Smooth muscle cell (in vitro differentiated cells): ENCODE measurements at regions not wholly inside any gene's neighbourhood (a gene's known extent, or its start where the extent isn't known, plus 50 kb on each side); places are given as distances from the start of the nearest gene placed in this dataset.
A peak's percentile ranks its signal among the peaks of the same experiment; 100 is the strongest.

ENCODE experiments used
- DNase-seq: peaks from one replicate; lab custom pipeline; 2025; ENCODE audit not compliant: unreplicated experiment; lab: John Stamatoyannopoulos, UW
- H2AFZ ChIP-seq: fragments of 200-600 bp; sonication (generic); 2 replicates; pipeline ENCODE4 v1.6.0; 2016; ENCODE audit warnings: antibody characterized with exemption, low read depth, mild to moderate bottlenecking
- H3F3A ChIP-seq: fragments of 200-600 bp; sonication (generic); 2 replicates; pipeline ENCODE4 v1.6.0; 2017; ENCODE audit warnings: antibody characterized with exemption, low read depth
- H3K27ac ChIP-seq: fragments of 200-600 bp; sonication (generic); 2 replicates; pipeline ENCODE4 v1.5.1; 2016; ENCODE audit warnings: low read depth, mild to moderate bottlenecking
- H3K27me3 ChIP-seq: fragments of 200-600 bp; sonication (generic); 2 replicates; pipeline ENCODE4 v1.6.1; 2016; ENCODE audit warnings: low read depth, mild to moderate bottlenecking
- H3K36me3 ChIP-seq: fragments of 200-600 bp; sonication (generic); 2 replicates; pipeline ENCODE4 v1.5.1; 2016; ENCODE audit warnings: low read depth
- H3K4me1 ChIP-seq: fragments of 200-600 bp; sonication (generic); 2 replicates; pipeline ENCODE4 v1.5.1; 2016; ENCODE audit warnings: low read depth
- H3K4me2 ChIP-seq: fragments of 200-600 bp; sonication (generic); 2 replicates; pipeline ENCODE4 v1.6.0; 2016; ENCODE audit warnings: mild to moderate bottlenecking
- H3K4me3 ChIP-seq: fragments of 200-600 bp; sonication (generic); 2 replicates; pipeline ENCODE4 v1.5.1; 2016; ENCODE audit warnings: mild to moderate bottlenecking
- H3K79me2 ChIP-seq: fragments of 200-600 bp; sonication (generic); 2 replicates; pipeline ENCODE4 v1.6.0; 2016; ENCODE audit warnings: low read depth, mild to moderate bottlenecking
- H3K9ac ChIP-seq: fragments of 200-600 bp; sonication (generic); 2 replicates; pipeline ENCODE4 v1.6.0; 2016; ENCODE audit warnings: low read depth
- H3K9me3 ChIP-seq: fragments of 200-600 bp; sonication (generic); replicated peaks from 2 replicates; pipeline ENCODE4 v1.5.1; 2016; ENCODE audit warnings: low read depth
- H4K20me1 ChIP-seq: fragments of 200-600 bp; sonication (generic); 2 replicates; pipeline ENCODE4 v1.6.0; 2016; ENCODE audit warnings: low read depth
- WGBS: methylation state at CpG from one replicate; pipeline ENCODE4 v1.1.7; 2016; ENCODE audit warnings: low lambda C conversion rate; 5-methylcytosine and 5-hydroxymethylcytosine counted together
- TF ChIP-seq, protein P1 (sequence below): fragments of 200-600 bp; sonication (generic); IDR thresholded peaks from 2 replicates; pipeline ENCODE4 v1.5.1; 2017; ENCODE audit warnings: borderline replicate concordance, mild to moderate bottlenecking, antibody characterized with exemption; ENCODE audit not compliant: insufficient read depth, poor library complexity, severe bottlenecking

DNA sequence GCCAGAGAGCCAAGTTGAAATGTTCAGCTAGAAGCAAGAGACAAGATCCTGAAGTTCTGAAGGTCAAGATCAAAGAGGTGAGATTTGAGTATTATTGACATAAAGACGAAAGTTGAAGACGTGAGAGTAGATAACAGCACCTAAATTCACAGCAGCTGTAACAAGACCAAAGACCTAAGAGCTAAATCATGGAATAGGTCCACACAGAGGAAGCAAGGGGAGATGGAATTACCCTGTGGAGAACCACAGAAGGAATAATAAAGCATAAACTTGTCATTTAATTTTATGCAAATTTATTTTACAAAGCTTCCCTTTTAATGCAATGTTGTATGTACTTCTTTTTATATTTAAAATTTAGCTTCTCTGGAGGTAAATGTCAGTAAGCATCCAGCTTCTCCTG, 523.7 kb downstream of the NR2F1-AS1 start:
- H3F3A ChIP-seq: no peaks in the 10 kb centered on the region
- H2AFZ ChIP-seq: no peak overlapping the region
- no peaks in the 10 kb centered on the region for H3K4me1 ChIP-seq
- no peak overlapping the region for H3K27ac ChIP-seq
- no peaks in the 10 kb centered on the region for H3K36me3 ChIP-seq
- no peak overlapping the region for H3K4me3 ChIP-seq
- no peaks in the 10 kb centered on the region for H3K79me2 ChIP-seq
- no peak overlapping the region for H3K9ac ChIP-seq
- H4K20me1 ChIP-seq: no peaks in the 10 kb centered on the region
- 55% methylated on average over 2 of the region's 2 CpGs for WGBS
- DNase-seq: no peak
- TF ChIP-seq, protein P1, sequence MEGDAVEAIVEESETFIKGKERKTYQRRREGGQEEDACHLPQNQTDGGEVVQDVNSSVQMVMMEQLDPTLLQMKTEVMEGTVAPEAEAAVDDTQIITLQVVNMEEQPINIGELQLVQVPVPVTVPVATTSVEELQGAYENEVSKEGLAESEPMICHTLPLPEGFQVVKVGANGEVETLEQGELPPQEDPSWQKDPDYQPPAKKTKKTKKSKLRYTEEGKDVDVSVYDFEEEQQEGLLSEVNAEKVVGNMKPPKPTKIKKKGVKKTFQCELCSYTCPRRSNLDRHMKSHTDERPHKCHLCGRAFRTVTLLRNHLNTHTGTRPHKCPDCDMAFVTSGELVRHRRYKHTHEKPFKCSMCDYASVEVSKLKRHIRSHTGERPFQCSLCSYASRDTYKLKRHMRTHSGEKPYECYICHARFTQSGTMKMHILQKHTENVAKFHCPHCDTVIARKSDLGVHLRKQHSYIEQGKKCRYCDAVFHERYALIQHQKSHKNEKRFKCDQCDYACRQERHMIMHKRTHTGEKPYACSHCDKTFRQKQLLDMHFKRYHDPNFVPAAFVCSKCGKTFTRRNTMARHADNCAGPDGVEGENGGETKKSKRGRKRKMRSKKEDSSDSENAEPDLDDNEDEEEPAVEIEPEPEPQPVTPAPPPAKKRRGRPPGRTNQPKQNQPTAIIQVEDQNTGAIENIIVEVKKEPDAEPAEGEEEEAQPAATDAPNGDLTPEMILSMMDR: no peak
- no peaks in the 10 kb centered on the region for H3K9me3 ChIP-seq
- H3K27me3 ChIP-seq: no peaks in the 10 kb centered on the region
- no peak overlapping the region for H3K4me2 ChIP-seq

DNA sequence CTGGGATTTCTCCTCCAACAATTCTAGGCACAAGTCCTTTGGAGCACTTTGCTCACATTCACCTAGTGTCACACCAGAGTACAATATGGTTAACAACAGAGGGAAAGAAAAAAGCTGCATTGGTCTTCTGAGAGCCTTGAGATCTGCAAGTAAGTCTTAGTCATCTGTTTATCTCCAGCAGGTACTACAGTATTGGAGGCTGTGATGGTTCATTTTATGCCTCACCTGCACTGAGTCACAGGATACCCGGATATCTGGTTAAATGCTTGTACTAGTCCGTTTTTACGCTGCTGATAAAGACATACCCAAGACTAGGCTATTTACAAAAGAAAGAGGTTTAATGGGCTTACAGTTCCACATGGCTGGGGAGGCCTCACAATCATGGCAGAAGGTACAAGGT, 525.0 kb downstream of the NR2F1-AS1 start:
- Histone ChIP-seq H3K4me1 (no peaks in the 10 kb centered on the region), H3K79me2 (no peaks in the 10 kb centered on the region), H3K9me3 (no peaks in the 10 kb centered on the region), H3K4me2 (no peak overlapping the region), H3K4me3 (no peak overlapping the region), H3F3A (no peaks in the 10 kb centered on the region), H3K27ac (no peak overlapping the region), H3K36me3 (no peaks in the 10 kb centered on the region), H4K20me1 (no peaks in the 10 kb centered on the region), H3K27me3 (peaks cover 3% of the 10 kb centered on the region), H2AFZ (no peak overlapping the region), H3K9ac (no peak overlapping the region)
- WGBS: 89% methylated on average over 3 of the region's 3 CpGs
- TF ChIP-seq, protein P1: no peak
- no peak for DNase-seq

DNA sequence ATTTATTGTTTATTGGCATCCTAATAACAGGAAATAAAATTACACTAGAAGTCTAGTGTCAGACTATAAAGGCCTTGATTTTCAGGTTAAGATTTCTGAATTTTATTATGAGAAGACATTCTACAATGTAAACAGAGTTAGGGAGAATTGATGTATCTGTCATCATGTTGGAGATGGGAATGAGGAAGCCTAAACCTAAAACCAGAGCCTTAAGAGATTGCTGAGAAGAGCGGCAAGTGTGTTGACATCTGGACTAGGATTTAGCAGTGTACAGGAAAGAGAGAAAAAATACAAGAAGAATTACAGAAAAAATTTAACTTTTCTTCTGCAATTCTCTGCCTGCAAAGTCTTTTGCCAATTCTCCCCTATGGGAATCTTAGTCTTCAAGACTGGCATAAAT, 525.5 kb downstream of the NR2F1-AS1 start:
- no peak overlapping the region for H3K4me2 ChIP-seq
- no peaks in the 10 kb centered on the region for H3K79me2 ChIP-seq
- H3K27ac ChIP-seq: no peak overlapping the region
- H2AFZ ChIP-seq: no peak overlapping the region
- H3F3A ChIP-seq: no peaks in the 10 kb centered on the region
- TF ChIP-seq, protein P1: no peak
- H3K27me3 ChIP-seq: peaks cover 3% of the 10 kb centered on the region
- H3K36me3 ChIP-seq: no peaks in the 10 kb centered on the region
- no peaks in the 10 kb centered on the region for H3K9me3 ChIP-seq
- H3K9ac ChIP-seq: no peak overlapping the region
- no peak for DNase-seq
- no peak overlapping the region for H3K4me3 ChIP-seq
- H3K4me1 ChIP-seq: no peaks in the 10 kb centered on the region
- WGBS: 56% methylated on average over 1 of the region's 1 CpG
- H4K20me1 ChIP-seq: no peaks in the 10 kb centered on the region

DNA sequence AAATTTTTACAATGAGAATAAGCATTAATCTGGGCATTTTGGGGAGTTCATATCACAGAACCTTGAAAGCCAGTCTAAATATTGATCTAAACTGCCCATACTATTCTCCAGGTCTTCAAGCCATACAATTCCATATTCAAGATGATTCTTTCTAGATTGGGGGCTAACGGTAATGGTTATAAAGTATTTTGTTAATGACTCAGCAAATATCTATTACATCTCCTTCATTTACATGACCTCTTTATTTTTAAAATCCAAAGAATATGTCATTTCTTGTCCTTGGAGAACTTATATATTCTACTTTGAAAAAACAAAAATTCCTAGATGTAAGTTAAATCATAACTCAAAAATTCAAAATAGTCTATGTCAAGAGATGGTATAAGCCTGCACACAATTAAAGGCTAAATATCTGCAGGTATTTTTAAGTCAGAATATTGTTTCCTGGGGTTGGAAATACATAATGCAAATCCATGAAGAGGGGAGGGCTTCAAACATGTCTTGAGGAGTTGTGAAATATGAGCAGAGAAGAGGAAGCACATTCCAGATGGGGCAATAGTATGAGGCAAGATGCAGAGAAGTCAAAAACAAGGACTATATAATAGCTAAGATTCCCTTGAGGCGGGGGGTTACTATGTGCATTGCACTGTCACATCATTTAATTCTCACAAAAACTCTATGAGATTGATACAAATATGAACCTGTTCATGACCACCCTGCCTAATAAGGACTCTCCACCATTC, 526.4 kb downstream of the NR2F1-AS1 start:
- H3K4me2 ChIP-seq: no peak overlapping the region
- WGBS: 47% methylated on average over 2 of the region's 2 CpGs
- peaks cover 3% of the 10 kb centered on the region for H3K27me3 ChIP-seq
- H3K79me2 ChIP-seq: no peaks in the 10 kb centered on the region
- no peaks in the 10 kb centered on the region for H3K36me3 ChIP-seq
- no peak overlapping the region for H2AFZ ChIP-seq
- no peaks in the 10 kb centered on the region for H4K20me1 ChIP-seq
- TF ChIP-seq, protein P1: no peak
- DNase-seq: no peak
- peak overlapping the region; percentile 46 for H3K27ac ChIP-seq
- no peaks in the 10 kb centered on the region for H3K9me3 ChIP-seq
- no peak overlapping the region for H3K4me3 ChIP-seq
- no peaks in the 10 kb centered on the region for H3K4me1 ChIP-seq
- no peaks in the 10 kb centered on the region for H3F3A ChIP-seq
- no peak overlapping the region for H3K9ac ChIP-seq
